HG03175 (cell line): ENCODE measurements at regions not wholly inside any gene's neighbourhood (a gene's known extent, or its start where the extent isn't known, plus 50 kb on each side); places are given as distances from the start of the nearest gene placed in this dataset.
"Not testable (repeated sequence)": the region's sequence is repeated elsewhere in the genome, so short reads cannot be mapped to it uniquely, and the experiment has no call there.

ENCODE experiments used
- ATAC-seq: cut with Tn5 transposase; IDR thresholded peaks from one replicate; pipeline ENCODE4 v1.9.1; 2021; ENCODE audit warnings: mild to moderate bottlenecking, moderate library complexity; ENCODE audit not compliant: unreplicated experiment

- ATAC-seq = no peak
These were observed 55.1 kb downstream of the SOX9 start for GRCh38 chr17:72175787-72176515.

DNA sequence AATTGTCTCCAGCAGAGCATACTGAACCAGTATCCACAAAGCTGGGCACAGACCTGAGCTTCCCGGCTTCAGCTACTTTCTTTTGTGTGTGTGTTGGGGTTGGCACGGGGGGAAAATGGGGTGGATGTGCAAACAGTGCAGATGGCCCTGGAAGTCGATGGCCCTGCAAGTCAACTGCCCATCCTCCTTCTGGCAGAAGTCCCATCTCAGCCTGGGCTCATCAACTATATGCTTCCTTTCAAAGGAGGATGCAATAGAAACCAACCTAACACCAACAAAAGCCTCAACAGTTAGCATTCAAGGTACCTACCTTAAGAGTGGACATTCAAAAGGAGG is 55.7 kb downstream of the SOX9 start:
- no peak for ATAC-seq

DNA sequence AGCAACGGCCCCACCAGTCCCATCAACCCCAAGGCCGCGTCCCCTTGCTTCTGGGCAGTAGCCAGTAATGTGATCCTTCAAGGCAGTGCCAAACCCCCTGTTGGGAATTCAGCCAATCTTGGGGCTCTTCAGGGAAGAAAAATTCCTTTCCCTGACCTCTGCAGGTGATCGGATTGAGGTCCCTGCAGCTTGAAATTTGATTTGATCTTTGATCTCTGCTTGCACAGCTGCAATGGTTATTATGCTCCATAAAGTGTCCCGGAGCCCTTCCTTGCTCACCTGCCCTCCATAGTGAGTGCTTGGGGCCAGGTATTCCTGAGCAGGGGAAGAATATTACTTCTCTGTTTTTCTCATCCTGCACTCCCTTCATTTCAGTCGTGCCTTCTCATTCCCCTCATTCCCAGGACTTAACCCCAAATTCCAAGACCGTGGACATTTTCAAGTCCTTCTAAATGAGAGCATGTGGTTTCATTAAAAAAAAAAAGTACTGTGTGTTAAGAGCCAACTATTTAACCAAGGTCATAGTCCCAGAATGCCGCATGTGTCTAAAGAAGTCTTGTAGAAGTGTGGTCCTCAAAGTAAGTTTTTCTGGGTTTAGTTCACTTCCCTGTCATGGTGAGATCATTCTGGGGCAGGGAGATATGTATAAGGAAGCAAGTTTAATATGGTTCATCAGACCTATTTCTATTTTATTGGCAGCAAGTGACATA is 56.3 kb downstream of the SOX9 start:
- no peak for ATAC-seq

GRCh38 chr17:72177738-72178137 is 56.9 kb downstream of the SOX9 start:
- ATAC-seq = no peak

DNA sequence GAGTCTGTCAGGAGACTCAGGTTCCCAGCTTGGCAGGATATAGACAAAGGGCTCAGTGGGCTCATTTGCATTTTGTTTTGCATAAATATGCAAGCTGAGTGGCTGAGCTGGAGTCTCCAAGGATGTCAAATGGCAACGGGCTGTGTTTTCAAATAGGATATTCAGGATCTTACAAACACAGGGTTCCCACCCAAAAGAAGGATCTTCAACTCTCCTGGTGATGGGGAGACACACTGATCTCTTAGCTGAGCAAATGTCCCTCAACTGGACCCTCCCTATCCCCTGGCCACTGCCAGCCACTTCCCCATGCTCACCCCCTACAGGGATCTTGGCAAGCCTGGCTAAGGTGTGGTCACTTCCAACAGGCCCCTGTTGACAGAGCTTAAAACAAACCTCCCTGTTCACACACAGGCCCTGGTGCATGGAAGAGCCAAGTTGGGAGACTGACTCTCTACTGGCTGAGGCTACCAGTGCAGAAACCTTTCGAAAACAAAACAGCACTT is 61.6 kb downstream of the SOX9 start:
- no peak for ATAC-seq

GRCh38 chr17:72183194-72183685 is 62.4 kb downstream of the SOX9 start:
- ATAC-seq = no peak

GRCh38 chr17:72184805-72185204 is 64.0 kb downstream of the SOX9 start:
- no peak for ATAC-seq

GRCh38 chr17:72185564-72185963 is 64.7 kb downstream of the SOX9 start:
- ATAC-seq = no peak

DNA sequence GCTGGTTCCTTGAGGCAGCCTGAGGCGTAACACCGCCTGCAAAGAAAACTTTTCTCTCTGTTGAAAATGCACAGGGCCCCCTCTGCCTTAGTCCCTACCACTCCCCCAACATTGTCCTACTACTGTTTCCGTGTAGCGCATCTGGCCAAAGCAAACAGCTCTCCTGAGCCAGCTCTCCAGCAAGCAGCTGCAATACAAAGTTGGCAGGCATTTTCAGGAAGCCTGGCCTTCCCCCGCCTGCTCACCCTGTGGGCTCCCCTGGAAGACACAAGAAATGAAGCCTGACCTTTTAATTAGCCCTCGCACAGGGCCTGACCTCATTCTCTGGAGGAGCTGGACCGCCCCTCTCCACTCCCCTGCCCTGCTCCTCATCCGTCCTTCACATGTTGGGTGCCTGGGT is 66.7 kb downstream of the SOX9 start:
- ATAC-seq = no peak

DNA sequence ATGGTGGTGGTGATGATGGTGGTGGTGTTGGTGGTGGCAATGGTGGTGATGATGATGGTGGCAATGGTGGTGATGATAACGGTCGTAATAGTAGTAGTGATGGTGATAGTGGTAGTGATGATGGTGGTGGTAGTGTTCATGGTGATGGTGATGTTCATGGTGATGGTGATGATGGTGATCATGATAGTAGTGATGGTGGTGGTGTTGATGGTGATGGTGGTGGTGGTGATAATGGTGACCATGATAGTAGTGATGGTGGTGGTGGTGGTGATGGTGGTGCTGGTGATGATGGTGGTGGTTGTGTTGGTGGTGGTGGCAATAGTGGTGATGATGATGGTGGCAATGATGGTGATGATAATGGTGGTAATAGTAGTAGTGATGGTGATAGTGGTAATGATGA is 68.0 kb downstream of the SOX9 start:
- ATAC-seq = no peak

GRCh38 chr17:72189768-72190593 is 69.2 kb downstream of the SOX9 start:
- no peak for ATAC-seq

GRCh38 chr17:72191356-72191755 is 70.5 kb downstream of the SOX9 start:
- no peak for ATAC-seq

DNA sequence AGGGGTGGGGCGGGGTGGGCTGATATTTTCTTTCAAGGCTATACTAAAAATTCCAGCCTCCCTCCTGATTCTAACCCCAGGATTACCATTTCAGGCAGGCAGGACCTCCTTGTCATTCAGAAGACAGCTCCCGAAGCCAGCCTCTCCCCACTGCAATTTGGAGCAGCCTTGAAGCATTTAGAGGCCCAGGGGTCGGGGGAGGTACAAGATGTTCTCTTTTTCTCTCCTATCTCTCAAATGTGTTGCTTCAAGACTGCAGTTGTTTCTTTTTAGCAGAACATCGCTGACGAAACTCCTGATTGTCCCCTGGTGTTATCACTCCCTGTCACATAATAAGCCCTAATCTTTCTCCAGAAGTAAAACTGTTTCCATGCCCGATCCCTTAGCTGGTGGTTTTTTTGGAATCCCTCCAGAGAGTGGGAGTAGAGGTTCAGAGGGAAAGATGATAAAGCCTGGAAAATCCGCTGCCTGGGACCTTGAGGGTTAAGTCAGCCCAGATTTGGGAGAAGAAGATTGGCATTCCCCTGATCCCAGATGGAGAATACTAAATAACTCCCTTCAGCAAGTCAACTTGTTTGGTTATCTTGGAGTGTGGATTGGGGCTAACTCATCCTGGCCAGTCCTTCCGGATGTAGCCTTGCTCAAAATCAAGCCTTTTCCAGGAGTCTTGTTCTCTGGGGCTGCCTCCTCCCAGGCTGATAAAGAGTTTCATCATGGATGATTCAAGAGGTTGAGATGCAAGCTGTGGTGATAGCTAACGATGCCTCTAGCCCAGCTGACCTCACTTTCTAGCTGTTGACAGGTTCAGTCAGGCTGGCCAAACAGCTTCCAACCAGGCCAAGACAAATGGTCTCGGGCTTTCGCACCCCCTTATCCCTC is 71.3 kb downstream of the SOX9 start:
- no peak for ATAC-seq

- ATAC-seq = no peak
These were observed 72.0 kb downstream of the SOX9 start for GRCh38 chr17:72192800-72193192.

- ATAC-seq = no peak
These were observed 72.7 kb downstream of the SOX9 start for GRCh38 chr17:72193391-72194106.

GRCh38 chr17:72194107-72194440 is 73.3 kb downstream of the SOX9 start:
- not testable (repeated sequence) for ATAC-seq

DNA sequence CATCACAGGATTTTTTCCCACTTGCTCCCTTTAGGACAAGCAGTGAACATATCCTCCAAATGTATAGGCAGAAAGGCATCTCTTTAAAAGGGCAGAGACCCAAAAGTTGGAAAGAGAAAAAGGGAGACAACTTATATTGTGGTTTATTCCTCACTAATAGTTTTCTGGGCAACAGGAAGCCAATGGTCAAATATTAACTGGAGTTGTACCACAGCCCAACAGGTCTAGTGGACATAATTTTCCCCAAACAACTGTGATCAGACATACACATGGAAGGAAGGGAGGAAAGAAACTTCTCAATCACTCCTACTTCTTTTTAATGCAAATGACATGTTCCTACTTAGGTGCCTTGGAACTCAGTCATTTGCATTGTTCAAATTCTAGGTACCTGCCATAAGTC is 78.4 kb downstream of the SOX9 start:
- no peak for ATAC-seq

DNA sequence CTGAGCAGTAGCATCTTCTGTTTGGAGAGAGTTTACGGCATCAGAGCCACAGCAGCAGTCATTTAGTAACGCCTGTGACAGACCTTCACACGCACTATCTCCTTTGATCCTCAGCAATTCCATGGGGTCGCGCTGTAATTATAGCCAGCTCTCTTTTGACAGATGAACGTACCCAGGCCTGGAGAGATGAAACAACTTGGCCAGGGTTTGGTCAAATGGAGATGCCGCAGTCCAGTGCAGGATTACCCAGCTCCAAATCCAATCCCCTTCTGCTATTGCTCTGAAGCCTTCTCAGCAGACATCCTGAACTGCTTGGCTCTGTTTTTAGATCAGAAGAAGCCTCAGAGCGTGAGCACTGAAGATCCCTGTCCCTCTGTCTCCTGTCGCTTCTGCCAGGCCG is 83.9 kb downstream of the SOX9 start:
- no peak for ATAC-seq

GRCh38 chr17:72205357-72205756 is 84.5 kb downstream of the SOX9 start:
- no peak for ATAC-seq

DNA sequence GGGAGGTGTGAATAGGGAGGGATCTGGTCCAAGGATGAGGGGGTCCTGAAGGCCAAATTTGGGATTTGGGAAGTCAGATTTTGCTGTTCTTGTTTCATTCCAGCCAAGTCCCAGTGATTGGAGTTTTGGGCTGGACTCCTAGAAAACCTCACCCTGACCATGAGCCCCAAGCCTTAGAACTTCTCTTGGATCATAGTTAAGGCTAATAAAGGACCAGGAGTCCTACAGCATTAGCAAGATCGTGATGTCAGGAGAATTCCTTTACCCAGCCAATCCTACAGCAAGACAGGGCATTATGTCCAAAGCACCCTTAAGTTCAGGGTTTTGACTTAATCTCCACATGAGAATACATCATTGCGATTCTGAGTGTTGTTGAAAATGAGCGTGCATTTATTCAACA is 85.0 kb downstream of the SOX9 start:
- ATAC-seq = no peak
